ENCODE measurements at regions not wholly inside any gene's neighbourhood (a gene's known extent, or its start where the extent isn't known, plus 50 kb on each side); places are given as distances from the start of the nearest gene placed in this dataset.

DNA sequence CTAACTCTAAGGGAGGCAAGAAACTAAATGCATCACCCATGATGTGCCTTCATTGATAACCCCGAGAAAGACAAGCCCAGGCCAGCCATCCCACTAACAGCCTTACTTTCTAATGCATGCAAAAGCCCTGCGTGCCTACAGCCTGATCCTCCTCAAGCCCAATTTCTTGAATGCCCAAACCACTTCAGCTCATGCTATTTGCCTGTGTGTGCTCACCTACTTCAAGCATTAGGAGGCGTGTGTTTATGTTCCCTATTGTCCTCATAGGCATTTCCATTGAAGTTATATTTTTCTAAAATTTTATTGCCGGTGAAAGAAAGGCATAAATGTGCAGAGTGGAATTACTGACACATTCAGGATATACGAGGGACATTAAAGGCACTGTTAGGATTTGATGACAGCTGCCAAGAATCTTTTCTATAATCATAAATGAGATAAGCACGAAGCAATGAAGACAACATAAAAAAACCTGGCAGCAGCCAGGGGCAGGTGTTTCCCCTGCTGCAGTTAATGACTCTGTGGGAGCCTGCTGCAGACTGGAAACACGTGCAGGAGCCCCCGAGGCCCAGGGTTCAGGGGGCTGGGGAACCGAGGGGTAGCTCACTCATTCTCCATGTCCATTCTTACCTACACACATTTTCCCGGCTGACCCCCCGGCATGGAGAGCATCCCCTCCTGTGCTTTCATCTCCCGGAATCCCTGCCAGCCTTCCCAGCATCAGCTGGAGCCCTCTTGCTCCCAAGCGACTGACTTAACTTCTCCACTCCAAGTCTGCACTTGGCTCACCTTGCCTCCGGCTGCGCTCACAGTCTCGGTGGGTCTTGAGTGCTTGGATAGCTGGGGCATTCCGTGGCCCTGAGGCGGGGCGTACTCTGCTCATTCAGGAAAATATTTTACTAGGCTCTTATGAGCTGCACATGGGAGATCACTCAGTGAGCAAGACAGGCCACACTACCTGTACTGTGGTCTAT lies 292.3 kb upstream of the SIX2 start:
- no peaks in the 10 kb centered on the region for H3K36me3 Mint-ChIP-seq (ENCODE audit: unreplicated experiment)
- peaks cover 2% of the 10 kb centered on the region for H3K27me3 Mint-ChIP-seq (ENCODE audit: unreplicated experiment)
- TF ChIP-seq, protein P1, sequence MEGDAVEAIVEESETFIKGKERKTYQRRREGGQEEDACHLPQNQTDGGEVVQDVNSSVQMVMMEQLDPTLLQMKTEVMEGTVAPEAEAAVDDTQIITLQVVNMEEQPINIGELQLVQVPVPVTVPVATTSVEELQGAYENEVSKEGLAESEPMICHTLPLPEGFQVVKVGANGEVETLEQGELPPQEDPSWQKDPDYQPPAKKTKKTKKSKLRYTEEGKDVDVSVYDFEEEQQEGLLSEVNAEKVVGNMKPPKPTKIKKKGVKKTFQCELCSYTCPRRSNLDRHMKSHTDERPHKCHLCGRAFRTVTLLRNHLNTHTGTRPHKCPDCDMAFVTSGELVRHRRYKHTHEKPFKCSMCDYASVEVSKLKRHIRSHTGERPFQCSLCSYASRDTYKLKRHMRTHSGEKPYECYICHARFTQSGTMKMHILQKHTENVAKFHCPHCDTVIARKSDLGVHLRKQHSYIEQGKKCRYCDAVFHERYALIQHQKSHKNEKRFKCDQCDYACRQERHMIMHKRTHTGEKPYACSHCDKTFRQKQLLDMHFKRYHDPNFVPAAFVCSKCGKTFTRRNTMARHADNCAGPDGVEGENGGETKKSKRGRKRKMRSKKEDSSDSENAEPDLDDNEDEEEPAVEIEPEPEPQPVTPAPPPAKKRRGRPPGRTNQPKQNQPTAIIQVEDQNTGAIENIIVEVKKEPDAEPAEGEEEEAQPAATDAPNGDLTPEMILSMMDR (IDR thresholded peaks at IDR 0.05), result no peak
- no peak overlapping the region for H3K4me3 Mint-ChIP-seq (ENCODE audit: unreplicated experiment)
- H3K27ac Mint-ChIP-seq (ENCODE audit: unreplicated experiment), result no peak overlapping the region
- H3K9me3 Mint-ChIP-seq (ENCODE audit: unreplicated experiment), result no peaks in the 10 kb centered on the region
- H3K4me1 Mint-ChIP-seq (ENCODE audit: unreplicated experiment), result peaks cover 11% of the 10 kb centered on the region
- DNase-seq (ENCODE audit: extremely low spot score, unreplicated experiment), result no peak

DNA sequence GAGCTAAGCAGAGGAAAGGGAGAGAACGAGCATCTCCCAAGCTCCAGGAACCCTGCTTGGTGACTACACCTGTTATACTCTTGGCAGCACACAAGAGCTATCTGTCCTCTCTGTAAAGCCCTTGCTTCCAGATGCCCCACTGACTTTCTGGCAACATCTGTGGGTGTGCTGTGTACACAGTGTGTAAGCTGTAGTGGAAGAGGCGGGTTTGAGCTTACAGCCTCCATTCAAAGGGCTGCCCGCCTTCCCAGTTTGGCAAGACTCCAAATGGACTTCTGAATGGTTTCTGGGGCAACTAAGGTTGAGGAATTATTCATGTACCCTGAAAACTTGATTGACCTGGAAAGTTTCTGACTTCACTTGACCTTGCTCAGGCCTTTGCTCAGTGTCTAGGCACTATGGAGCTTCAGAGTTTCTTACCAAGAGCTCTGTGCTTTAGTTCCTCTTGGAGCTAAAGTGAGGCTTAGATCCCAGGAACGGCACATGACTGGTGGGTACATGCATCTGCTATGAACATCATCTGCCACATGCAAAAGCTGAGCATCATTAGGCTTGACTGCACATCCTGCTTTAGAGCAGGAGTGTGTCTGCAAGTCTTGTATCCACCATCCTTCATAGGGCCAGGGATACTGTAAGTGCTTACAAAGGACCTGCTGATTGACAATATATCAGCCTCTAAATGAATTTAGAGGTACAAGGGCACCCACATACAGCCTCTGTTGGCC lies 290.9 kb upstream of the SIX2 start:
- Mint-ChIP-seq H3K9me3 (ENCODE audit: unreplicated experiment) (no peaks in the 10 kb centered on the region), H3K36me3 (ENCODE audit: unreplicated experiment) (no peaks in the 10 kb centered on the region), H3K4me3 (ENCODE audit: unreplicated experiment) (no peak overlapping the region), H3K4me1 (ENCODE audit: unreplicated experiment) (peaks cover 12% of the 10 kb centered on the region), H3K27ac (ENCODE audit: unreplicated experiment) (no peak overlapping the region), H3K27me3 (ENCODE audit: unreplicated experiment) (peaks cover 2% of the 10 kb centered on the region)
- TF ChIP-seq, protein P1 (IDR thresholded peaks at IDR 0.05), result no peak
- no peak for DNase-seq (ENCODE audit: extremely low spot score, unreplicated experiment)

DNA sequence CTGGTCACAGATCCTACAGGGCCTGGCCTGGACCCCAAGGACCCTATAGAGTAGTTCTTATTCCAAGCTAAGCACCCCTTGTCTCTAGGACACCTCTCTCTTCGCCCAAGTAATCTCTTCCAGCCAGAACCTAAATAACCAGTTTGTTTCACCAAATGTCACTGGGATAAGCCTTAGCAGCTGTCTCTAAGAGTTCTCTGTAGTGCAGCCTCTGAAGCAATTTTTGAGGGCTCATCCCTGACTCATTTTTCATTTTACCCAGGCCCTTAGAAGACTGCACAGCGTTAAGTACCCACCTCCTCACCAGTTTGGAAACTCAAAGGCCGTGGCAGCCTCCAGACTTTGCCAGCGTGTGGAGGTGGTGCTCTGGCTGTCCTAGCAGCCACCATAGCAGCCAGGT lies 290.1 kb upstream of the SIX2 start:
- Mint-ChIP-seq H3K36me3 (ENCODE audit: unreplicated experiment) (no peaks in the 10 kb centered on the region), H3K27ac (ENCODE audit: unreplicated experiment) (no peak overlapping the region), H3K9me3 (ENCODE audit: unreplicated experiment) (no peaks in the 10 kb centered on the region), H3K4me3 (ENCODE audit: unreplicated experiment) (no peak overlapping the region), H3K4me1 (ENCODE audit: unreplicated experiment) (peaks cover 18% of the 10 kb centered on the region), H3K27me3 (ENCODE audit: unreplicated experiment) (peaks cover 2% of the 10 kb centered on the region)
- TF ChIP-seq, protein P1 (IDR thresholded peaks at IDR 0.05), result no peak
- DNase-seq (ENCODE audit: extremely low spot score, unreplicated experiment), result no peak

DNA sequence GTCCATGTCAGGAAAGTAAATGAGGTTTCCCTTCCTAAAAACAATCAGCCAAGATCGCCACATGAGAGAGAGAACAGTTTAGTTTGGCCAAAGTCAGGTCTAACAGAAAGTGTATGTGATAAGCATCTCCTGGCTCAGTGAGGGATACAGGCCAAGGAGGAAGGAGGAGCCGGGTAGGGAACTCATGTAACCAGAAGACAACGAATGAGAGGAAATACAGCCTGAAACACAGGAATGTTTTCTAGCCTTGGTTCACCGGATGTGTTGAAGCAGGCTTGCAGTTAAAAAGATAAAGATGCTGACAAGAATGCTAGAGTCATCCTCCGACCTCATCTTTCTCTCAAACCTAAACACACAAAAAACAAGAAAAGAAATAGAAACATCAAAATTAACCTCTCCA lies 283.9 kb upstream of the SIX2 start:
- DNase-seq (ENCODE audit: extremely low spot score, unreplicated experiment), result no peak
- Mint-ChIP-seq H3K36me3 (ENCODE audit: unreplicated experiment) (no peaks in the 10 kb centered on the region), H3K4me3 (ENCODE audit: unreplicated experiment) (no peak overlapping the region), H3K27ac (ENCODE audit: unreplicated experiment) (peak overlapping the region; percentile 15), H3K9me3 (ENCODE audit: unreplicated experiment) (no peaks in the 10 kb centered on the region), H3K4me1 (ENCODE audit: unreplicated experiment) (peaks cover 48% of the 10 kb centered on the region), H3K27me3 (ENCODE audit: unreplicated experiment) (no peaks in the 10 kb centered on the region)
- TF ChIP-seq, protein P1 (IDR thresholded peaks at IDR 0.05), result no peak

DNA sequence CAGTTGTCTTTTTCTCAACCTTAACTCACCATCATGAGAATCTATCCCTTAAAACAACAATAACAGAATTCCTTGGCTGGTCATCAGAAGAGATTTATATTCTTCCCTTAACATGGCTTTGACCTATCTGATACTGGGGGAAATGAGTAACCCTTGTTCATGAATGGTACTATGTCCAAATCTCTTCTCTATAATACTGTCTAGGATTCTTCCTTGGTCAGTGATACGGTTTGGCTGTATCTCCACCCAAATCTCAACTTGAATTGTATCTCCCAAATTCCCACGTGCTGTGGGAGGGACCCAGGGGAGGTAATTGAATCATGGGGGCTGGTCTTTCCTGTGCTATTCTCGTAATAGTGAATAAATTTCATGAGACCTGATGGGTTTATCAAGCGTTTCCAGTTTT lies 282.0 kb upstream of the SIX2 start:
- Mint-ChIP-seq H3K4me1 (ENCODE audit: unreplicated experiment) (peaks cover 55% of the 10 kb centered on the region), H3K27me3 (ENCODE audit: unreplicated experiment) (no peaks in the 10 kb centered on the region), H3K9me3 (ENCODE audit: unreplicated experiment) (no peaks in the 10 kb centered on the region), H3K4me3 (ENCODE audit: unreplicated experiment) (no peak overlapping the region), H3K36me3 (ENCODE audit: unreplicated experiment) (no peaks in the 10 kb centered on the region), H3K27ac (ENCODE audit: unreplicated experiment) (peak overlapping the region; percentile 31)
- DNase-seq (ENCODE audit: extremely low spot score, unreplicated experiment), result no peak
- TF ChIP-seq, protein P1 (IDR thresholded peaks at IDR 0.05), result no peak

All from osteocyte (in vitro differentiated cells).